IPS DF 4.7 (cell line): ENCODE measurements at regions not wholly inside any gene's neighbourhood (a gene's known extent, or its start where the extent isn't known, plus 50 kb on each side); places are given as distances from the start of the nearest gene placed in this dataset.
"Not testable (repeated sequence)": the region's sequence is repeated elsewhere in the genome, so short reads cannot be mapped to it uniquely, and the experiment has no call there.

Source experiments
- DNase-seq: peaks from one replicate; pipeline ENCODE4 v3.0.0-alpha.2; 2013; ENCODE audit warnings: low spot score; ENCODE audit errors: extremely low read depth

GRCh38 chr18:11383381-11383780 is 226.0 kb upstream of the SLC35G4 start:
- DNase-seq, result no peak

- DNase-seq, result no peak
Measured at GRCh38 chr18:11380968-11381367, 228.4 kb upstream of the SLC35G4 start.

GRCh38 chr18:11379660-11380059 is 229.7 kb upstream of the SLC35G4 start:
- DNase-seq, result no peak

GRCh38 chr18:11377766-11378540 is 228.6 kb upstream of the PIEZO2 start:
- DNase-seq, result no peak

GRCh38 chr18:11372163-11372562 is 222.8 kb upstream of the PIEZO2 start:
- no peak for DNase-seq

- DNase-seq, result no peak
Measured at GRCh38 chr18:11369556-11369955, 220.2 kb upstream of the PIEZO2 start.

- no peak for DNase-seq
Measured at GRCh38 chr18:11368020-11368419, 218.7 kb upstream of the PIEZO2 start.

- no peak for DNase-seq
Measured at GRCh38 chr18:11367351-11367750, 218.0 kb upstream of the PIEZO2 start.

- DNase-seq, result no peak
Measured at GRCh38 chr18:11366410-11366809, 217.0 kb upstream of the PIEZO2 start.

- DNase-seq, result no peak
Measured at GRCh38 chr18:11362856-11363255, 213.5 kb upstream of the PIEZO2 start.

GRCh38 chr18:11361862-11362261 is 212.5 kb upstream of the PIEZO2 start:
- not testable (repeated sequence) for DNase-seq

GRCh38 chr18:11357678-11358077 is 208.3 kb upstream of the PIEZO2 start:
- DNase-seq, result no peak

GRCh38 chr18:11344576-11344975 is 195.2 kb upstream of the PIEZO2 start:
- DNase-seq, result not testable (repeated sequence)

- no peak for DNase-seq
Measured at GRCh38 chr18:11343096-11343495, 193.7 kb upstream of the PIEZO2 start.

GRCh38 chr18:11342115-11342514 is 192.7 kb upstream of the PIEZO2 start:
- DNase-seq, result not testable (repeated sequence)

GRCh38 chr18:11339188-11339775 is 189.9 kb upstream of the PIEZO2 start:
- no peak for DNase-seq

GRCh38 chr18:11336241-11336640 is 186.9 kb upstream of the PIEZO2 start:
- no peak for DNase-seq

- no peak for DNase-seq
Measured at GRCh38 chr18:11327391-11328009, 178.1 kb upstream of the PIEZO2 start.

GRCh38 chr18:11324956-11325882 is 175.8 kb upstream of the PIEZO2 start:
- DNase-seq, result no peak

GRCh38 chr18:11324510-11324909 is 175.1 kb upstream of the PIEZO2 start:
- no peak for DNase-seq

- DNase-seq, result no peak
Measured at GRCh38 chr18:11323359-11323819, 174.0 kb upstream of the PIEZO2 start.
